ENCODE measurements at regions not wholly inside any gene's neighbourhood (a gene's known extent, or its start where the extent isn't known, plus 50 kb on each side); places are given as distances from the start of the nearest gene placed in this dataset.
A peak's percentile ranks its signal among the peaks of the same experiment; 100 is the strongest.

DNA sequence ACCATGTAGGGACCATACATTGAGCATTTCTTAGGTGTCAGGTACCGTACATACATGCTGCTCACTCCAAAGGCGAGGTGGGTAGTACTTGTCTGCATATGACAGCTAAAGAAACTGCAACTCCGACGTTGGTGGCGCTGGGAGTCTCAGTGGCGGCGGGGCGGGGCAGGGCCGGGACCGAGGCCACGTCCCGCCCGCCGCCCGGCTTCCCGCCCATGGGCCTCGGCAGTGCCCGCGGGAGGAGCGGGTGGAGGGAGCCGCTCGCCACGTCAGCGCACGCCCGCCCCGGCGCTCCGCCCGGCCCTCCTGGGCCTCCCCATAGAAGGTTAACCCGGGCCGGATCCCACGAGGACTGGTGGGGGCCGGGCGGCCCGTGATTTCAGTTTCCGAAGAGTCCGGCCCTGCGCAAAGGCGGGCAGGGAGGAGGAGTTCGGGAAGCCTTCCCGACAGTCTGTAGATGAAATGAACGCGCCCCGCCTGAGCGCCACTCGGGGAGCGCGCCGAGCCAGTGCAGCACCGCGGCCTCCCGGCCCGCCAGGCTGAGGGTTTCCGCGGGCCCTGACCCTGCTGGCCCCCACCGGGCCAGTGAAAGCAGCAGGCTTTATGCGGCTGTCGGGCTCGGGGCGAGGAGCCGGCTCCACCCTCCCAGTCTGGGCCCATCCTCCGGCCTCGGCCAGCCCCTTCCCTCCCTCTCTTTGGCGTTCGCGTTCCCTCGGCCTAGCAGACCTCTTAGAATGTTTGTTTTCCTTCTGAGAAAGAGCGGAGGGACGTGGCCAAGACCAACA lies 119.9 kb upstream of the JUN start:
- peak; percentile 98 for DNase-seq
- H3K27me3 ChIP-seq: no peaks in the 10 kb centered on the region
- peak overlapping the region; percentile 38 to 56 (median 53) for H3K4me3 ChIP-seq
- H3K36me3 ChIP-seq: no peaks in the 10 kb centered on the region
- TF ChIP-seq EP300 (IDR thresholded peaks at IDR 0.05) (peak in 3 of 4 donors; percentile 42 to 84 (median 72)), CTCF (IDR thresholded peaks at IDR 0.05) (no peak), POLR2A (IDR thresholded peaks at IDR 0.05) (peak; percentile 85 to 88), POLR2AphosphoS5 (IDR thresholded peaks at IDR 0.05) (peak; percentile 80 to 95 (median 90))
- intact Hi-C loops (cut with DNase I): loop anchor here (1.0 to 5.0 kb wide), 8 partner anchors 88 to 794 kb away; partner anchors contain the start of genes FGGY and JUN
- 1% methylated on average over 70 of the region's 70 CpGs for WGBS, 2 donors
- H3K9me3 ChIP-seq: no peaks in the 10 kb centered on the region
- peak overlapping the region; percentile 93 to 96 (median 96) for H3K27ac ChIP-seq
- peaks cover 0 to 46% (median 26%) of the 10 kb centered on the region in 4 donors for H3K4me1 ChIP-seq

- peak overlapping the region; percentile 93 to 96 (median 96) for H3K27ac ChIP-seq
- H3K36me3 ChIP-seq: no peaks in the 10 kb centered on the region
- 54 to 74% methylated on average over 8 of the region's 8 CpGs for WGBS, 2 donors
- TF ChIP-seq EP300 (IDR thresholded peaks at IDR 0.05): no peak
- TF ChIP-seq POLR2AphosphoS5 (IDR thresholded peaks at IDR 0.05): no peak
- TF ChIP-seq POLR2A (IDR thresholded peaks at IDR 0.05): no peak
- peaks cover 0 to 37% (median 18%) of the 10 kb centered on the region in 4 donors for H3K4me1 ChIP-seq
- no peaks in the 10 kb centered on the region for H3K9me3 ChIP-seq
- H3K27me3 ChIP-seq: no peaks in the 10 kb centered on the region
- H3K4me3 ChIP-seq: peak overlapping the region; percentile 38 to 56 (median 53)
- no peak for DNase-seq
- intact Hi-C loops (cut with DNase I): loop anchor here (2.0 to 5.0 kb wide), 6 partner anchors 63 to 793 kb away; no protein-coding TSS in a partner anchor
Measured at GRCh38 chr1:58904299-58905125, 120.7 kb upstream of the JUN start.

- Histone ChIP-seq H3K27me3 (no peaks in the 10 kb centered on the region), H3K27ac (peak overlapping the region in 3 of 4 donors; percentile 93 to 96 (median 96)), H3K4me1 (peaks cover 0 to 31% (median 12%) of the 10 kb centered on the region in 4 donors), H3K36me3 (no peaks in the 10 kb centered on the region), H3K4me3 (no peak overlapping the region), H3K9me3 (no peaks in the 10 kb centered on the region)
- 91 to 92% methylated on average over 3 of the region's 3 CpGs for WGBS, 2 donors
- TF ChIP-seq POLR2A (IDR thresholded peaks at IDR 0.05) (no peak), CTCF (IDR thresholded peaks at IDR 0.05) (no peak)
- no peak for DNase-seq
- intact Hi-C loops (cut with DNase I): loop anchor here (2.0 to 5.0 kb wide), 2 partner anchors 62 to 108 kb away; no protein-coding TSS in a partner anchor
Measured at GRCh38 chr1:58905126-58905490, 121.3 kb upstream of the JUN start.

DNA sequence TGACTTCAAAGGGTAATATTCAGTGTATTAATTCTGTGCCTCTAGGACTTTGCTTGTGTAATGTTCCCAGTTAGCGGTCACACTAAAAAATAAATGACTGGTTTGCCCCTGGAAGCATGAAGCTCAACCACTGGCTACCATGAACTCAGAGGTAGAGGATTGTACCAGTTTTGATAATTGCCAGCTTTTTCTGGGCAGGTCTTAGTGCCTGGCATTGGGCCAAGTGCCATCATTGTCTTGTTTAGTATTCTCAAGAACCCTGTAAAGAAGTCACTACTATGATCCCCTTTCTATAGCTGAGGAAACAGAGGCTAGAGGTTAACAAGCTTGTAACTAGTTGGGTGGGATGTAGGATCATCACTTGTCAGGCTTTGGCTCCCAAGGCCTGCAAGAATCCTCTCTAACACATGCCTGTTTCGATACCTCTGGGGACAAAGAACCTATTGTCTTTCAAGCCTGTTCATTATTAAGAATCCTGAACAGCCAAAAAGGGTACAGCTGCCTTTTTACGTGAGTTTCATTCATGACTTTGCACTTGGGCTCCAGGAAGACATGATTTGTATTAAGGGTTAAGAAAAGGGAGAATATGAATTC lies 121.9 kb upstream of the JUN start:
- peak overlapping the region in 1 of 4 donors; percentile 93 for H3K27ac ChIP-seq
- intact Hi-C loops (cut with DNase I): loop anchor here (2.0 to 5.0 kb wide), 2 partner anchors 62 to 107 kb away; no protein-coding TSS in a partner anchor
- TF ChIP-seq POLR2AphosphoS5 (IDR thresholded peaks at IDR 0.05) (no peak), CTCF (IDR thresholded peaks at IDR 0.05) (no peak), POLR2A (IDR thresholded peaks at IDR 0.05) (no peak), EP300 (IDR thresholded peaks at IDR 0.05) (no peak)

More for the DNA sequence above, 121.9 kb upstream of the JUN start:
- H3K4me1 ChIP-seq: peaks cover 0 to 25% (median 7%) of the 10 kb centered on the region in 4 donors
- H3K27me3 ChIP-seq: no peaks in the 10 kb centered on the region
- 52 to 79% methylated on average over 3 of the region's 3 CpGs for WGBS, 2 donors
- DNase-seq: no peak
- no peaks in the 10 kb centered on the region for H3K9me3 ChIP-seq
- H3K36me3 ChIP-seq: no peaks in the 10 kb centered on the region
- H3K4me3 ChIP-seq: no peak overlapping the region

All from sigmoid colon (tissue), 6 donors.